HG03108 (cell line): ENCODE measurements at regions not wholly inside any gene's neighbourhood (a gene's known extent, or its start where the extent isn't known, plus 50 kb on each side); places are given as distances from the start of the nearest gene placed in this dataset.

Experiments
- ATAC-seq: cut with Tn5 transposase; IDR thresholded peaks from one replicate; pipeline ENCODE4 v1.9.1; 2021; ENCODE audit warnings: moderate library complexity; ENCODE audit not compliant: unreplicated experiment

DNA sequence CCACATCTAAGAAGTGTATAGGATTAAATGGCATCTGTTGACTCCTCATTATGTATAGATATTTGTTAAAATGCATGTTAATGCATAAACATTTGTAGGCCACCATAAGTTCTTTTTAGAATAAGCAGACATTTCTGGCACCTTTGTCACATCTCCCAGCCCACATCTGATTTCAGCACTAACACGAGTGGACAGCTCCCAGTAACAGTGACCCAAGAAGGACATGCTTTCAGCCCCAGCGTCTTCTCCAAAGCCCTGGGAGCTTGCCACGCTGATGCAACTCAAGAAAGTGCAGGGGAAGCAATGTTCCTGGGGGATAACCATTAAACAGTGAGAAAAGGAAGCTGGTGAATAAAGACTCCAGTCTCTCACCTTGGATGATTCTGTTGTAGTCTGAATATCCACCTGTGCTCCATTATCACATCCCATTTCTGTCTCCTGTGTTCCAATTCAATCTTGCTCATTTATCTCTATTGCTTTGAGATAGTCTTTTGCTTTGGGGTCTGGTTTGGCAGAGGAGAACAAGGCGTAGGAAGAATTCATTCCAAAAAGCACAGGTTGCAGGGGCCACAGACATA lies 182.6 kb upstream of the THSD7B start:
- ATAC-seq = no peak

DNA sequence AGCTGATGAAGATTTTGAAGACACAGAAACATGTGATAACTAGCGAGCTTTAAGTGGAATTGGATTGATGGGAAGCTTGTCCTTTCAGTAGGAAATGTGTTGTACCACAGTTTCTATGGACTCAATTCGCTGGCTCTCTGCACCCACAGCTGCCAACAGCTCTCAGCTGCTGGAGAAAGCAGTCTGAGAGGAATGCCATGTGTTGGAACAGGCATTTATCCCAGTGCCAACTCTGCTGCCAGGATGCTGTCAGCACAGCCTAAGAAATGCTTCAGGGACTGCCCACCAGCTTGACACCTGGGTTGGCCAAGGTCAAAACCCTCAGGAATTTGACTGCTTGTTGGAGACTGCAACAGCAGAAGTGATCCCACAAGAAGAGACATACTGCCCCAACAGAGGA lies 193.0 kb upstream of the THSD7B start:
- no peak for ATAC-seq

DNA sequence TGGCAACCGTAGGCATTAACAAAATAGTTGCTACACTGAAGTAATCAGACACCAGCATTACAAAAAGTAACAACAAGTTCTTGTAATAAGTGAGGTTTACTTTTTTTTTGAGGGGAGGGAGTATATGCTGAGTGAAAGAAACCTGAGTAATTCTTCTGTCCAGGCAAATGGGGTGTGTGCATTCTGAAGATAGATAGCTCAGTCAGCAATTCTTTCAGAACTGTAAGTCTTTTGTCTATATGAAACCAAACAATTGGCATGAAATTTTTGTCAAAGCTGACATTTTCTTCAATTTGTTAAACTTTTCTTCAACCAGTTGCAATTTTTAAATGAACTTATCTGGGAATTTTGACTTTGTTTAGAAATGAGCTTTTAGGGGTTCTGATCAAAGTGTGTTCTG lies 208.1 kb upstream of the THSD7B start:
- ATAC-seq = no peak

DNA sequence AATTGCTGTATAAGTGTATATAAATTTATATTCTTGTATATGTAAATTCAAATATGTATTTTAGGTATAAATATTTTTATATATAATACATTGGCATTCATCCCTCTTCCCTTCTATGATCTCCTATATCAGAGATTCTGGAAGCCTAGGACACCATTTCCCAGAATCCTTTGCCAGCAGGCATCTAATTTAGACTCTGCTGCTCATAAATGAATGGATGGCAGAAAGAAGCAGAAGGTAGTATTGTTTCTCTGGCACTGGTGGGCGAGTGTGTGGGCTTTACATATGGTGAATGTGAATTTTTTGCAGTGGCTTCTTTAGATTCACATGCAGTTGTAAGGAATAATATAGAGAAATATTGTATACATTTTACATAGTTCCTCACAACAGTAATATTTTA lies 215.2 kb upstream of the THSD7B start:
- no peak for ATAC-seq

DNA sequence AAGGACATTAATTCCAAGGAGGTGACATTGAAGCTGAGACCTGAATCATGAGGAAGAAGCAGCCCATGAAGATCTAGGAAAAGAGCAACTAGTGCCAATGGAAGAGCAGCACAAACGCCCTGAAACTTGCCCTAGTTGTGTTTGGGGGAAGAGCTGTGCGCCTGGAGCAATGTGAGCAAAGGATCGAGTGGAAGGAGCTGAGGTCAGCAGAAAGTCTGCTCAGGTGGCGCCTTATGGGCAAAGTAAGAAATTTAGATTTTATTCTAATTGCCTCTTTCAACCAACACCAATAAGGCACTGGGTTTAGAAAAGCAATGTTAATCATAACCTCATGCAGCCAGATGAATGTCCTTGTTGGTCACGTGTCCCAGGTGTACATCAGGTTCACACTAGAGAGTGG lies 226.0 kb upstream of the THSD7B start:
- ATAC-seq = no peak

DNA sequence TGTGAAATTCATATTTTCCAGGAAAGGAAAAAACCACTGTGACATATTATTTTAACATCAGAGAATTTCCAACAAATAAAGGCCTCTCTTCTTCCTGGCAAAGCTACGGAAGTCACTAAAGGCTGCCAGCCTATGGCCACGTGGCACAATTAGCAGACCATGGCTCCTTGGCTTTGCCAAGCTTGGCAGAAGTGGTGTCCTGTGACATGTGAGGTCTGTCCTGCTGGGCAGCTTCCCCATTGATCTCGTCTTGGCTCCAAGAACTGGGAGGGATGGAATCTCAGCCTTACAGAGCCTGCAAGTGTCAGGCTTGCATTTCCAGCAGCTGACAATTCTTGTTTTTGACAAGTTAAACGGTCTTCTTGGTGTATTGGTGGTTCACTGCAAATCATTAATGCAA lies 226.9 kb upstream of the THSD7B start:
- ATAC-seq = no peak

- no peak for ATAC-seq
These were observed 230.5 kb upstream of the THSD7B start for GRCh38 chr2:136534811-136535210.

DNA sequence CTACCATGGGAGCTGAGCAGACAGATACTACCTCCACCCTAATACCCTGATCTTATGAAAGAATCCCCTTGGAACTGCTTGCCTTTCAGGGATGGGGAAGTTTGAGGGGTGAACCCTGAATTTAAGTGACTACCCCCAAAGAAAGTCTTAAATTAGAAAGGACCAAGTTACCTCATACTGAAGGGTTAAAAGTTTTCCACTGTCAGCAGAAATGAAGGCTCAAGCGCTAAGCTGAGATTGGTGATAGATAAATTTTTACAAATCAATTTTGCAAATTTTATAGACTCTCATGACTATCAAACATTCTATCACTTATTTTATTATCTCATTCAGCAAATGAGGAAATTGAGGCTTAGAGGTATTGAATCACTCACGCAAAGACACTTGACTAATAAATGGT lies 233.2 kb upstream of the THSD7B start:
- no peak for ATAC-seq

DNA sequence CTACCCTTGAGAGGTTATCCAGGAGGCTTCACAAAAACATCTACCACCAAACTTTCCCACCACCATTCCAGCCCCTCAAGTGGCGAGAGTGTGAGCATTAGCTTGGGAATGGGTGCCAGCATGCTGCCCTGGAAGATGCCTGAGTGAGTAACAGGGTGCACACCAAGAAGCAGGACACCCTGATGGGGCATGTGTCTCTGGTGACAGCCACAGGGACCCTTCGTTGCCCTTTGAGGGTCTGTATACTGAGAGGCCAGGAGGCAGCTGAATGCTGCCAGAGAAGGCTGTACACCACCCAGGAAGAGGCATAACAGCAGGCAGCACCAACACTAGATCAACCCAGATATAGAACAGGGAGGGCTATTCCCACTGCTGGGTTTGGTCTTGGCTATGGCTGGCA lies 233.6 kb upstream of the THSD7B start:
- ATAC-seq = no peak

DNA sequence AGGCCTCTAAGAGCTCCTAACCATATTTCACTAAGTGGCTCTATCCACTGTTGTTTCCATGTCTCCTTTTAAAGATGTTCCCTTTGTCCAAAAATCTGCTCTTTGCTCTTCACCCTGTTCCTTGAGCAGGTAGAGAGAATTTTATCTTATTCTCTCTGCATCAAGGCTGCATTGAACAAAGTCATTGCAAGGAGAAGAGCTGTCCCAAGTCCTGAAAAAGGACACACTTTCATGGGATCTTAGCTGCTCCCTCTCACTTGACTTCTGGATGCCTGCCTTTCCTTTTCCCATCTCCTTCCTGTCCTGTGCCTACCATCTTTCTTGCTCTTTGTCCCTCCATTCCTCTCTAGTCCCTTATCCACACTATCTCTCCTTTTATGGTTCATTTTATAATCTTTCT lies 235.2 kb upstream of the THSD7B start:
- no peak for ATAC-seq

GRCh38 chr2:136527560-136527959 lies 237.8 kb upstream of the THSD7B start:
- ATAC-seq = no peak

DNA sequence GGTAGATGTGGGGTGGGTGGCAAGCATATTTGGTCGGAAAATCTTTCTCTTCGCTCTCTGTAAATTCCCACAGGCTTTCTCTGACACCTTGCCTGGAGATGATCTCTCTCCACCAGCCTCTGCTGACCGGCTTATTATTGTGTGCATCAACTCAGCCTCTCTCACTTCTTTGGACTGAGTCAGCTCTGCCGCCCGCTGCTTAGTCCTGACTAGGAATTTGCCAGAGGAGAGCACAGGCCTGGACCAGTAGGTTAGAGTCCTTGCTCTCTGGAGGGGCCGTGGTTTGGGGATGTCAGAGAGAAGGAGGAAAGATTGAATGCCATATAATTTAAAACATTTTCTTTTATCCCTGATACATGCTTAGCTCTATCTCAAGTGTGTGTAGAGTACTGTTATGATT lies 242.6 kb upstream of the THSD7B start:
- no peak for ATAC-seq

GRCh38 chr2:136517716-136518115 lies 247.6 kb upstream of the THSD7B start:
- no peak for ATAC-seq

DNA sequence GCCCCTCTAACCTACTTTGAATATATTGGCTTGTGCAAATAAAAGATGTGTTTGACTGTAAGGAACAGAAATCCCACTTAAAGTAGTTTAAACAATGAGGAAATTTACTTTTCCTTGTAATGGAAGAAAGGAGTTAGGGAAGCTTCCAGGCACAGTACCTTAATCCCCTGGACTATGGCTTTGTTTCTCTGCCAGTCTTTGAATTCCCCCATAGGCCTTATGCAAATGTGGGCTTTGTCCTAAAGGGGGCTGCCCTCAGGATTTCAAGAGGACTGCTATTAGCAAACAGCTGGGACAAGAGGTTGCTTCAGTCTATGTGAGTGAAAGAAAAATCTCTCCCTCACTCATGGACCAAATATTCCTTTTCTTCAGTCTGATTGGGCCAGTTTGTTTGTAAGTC lies 255.1 kb upstream of the THSD7B start:
- no peak for ATAC-seq

DNA sequence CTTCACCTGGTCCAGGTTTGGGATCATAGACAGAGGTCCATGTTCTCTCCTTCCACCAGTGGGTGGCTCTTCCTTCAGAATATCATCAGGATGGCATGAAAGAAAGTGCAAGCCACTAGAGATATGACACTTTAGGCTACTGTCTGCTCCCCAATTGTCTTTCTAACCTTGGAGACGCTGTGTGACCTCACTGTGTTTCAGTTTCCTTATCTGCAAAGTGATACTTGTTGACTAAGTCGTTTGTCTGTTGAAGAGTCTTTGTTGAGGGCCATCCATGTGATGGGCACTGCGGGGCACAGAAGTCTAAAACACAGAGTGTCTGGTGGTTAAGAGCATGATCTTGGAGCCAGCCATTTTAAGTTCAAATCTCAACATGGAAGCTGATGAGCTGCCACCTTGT lies 259.9 kb upstream of the THSD7B start:
- ATAC-seq = peak; percentile 43

- ATAC-seq = no peak
These were observed 262.7 kb upstream of the THSD7B start for GRCh38 chr2:136502660-136503059.

DNA sequence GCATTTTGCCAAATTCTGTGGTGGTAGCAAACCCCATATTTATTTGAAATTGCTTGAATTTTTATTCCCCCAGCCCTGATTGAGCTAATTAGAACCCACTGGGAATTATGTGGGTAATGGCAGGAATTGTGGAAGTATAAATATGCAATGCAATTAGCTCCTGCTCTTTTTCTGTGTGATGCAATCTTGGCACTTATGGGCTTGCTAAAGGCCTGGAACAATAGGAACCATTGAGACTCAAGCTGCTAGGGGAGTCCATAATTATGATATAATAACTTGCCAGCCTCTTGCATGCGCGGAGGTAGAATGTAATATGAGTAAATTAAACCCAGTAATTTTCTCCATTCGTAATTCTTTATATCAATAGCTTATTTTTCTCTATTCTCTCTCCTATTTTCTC lies 267.6 kb upstream of the THSD7B start:
- ATAC-seq = no peak

GRCh38 chr2:136496966-136497365 lies 268.4 kb upstream of the THSD7B start:
- no peak for ATAC-seq

DNA sequence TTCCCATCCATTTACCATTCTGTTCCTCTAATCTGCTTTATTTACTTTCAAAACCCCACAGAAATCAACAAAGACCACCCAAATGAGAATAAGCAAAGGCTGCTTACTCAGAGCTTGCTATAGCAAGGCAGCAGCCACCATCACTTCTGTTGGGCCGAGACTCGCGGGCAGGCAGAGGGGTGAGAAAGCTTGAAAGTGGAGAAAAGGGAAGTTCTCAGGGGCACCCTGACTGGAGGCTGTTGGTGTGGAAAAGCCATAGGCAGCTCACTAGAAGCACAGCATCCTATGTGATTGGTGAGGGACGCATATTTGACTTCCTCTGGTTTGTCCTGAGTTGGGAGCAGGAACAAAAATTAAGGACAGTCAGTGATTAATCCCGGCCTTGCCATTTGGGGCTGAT lies 269.7 kb upstream of the THSD7B start:
- ATAC-seq = no peak

DNA sequence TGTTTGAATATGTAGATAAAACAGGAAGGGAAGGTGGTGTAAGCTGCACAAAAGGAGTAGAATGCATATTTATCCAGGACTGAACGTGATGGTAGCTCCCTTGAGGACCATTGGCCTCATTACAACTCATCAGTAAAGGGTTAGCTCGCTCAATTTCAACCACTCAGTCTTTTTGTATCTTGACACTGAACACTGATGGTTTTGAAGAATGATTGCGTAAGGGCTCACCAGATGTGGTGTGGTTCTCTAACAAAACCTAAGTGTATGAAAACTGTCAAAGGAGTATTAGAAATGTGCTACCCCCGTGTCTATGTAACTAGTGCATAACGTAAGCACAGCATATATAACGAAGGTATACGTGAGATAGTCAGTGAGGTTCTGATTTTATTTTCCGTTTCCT lies 272.4 kb upstream of the THSD7B start:
- no peak for ATAC-seq

DNA sequence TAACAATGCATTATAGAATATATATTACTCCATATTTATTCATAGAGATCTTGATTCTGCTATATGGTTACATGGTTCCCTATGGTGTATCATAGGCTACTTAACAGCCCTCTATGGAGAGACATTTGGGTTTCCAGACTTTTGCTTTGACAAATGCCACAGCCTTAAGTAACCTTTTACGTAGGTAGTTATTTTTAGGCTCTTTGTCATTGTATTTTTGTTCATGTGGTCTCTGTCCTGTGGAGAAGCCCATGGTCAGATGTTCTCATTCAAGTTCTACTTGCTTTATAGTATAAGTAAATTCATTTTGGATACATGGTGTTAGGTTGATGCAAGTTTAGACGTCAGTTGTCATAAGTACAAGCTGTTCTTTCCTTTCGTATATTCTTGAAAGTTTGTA lies 275.2 kb upstream of the THSD7B start:
- ATAC-seq = no peak

- ATAC-seq = no peak
These were observed 277.9 kb upstream of the THSD7B start for GRCh38 chr2:136487421-136487820.

- peak; percentile 57 for ATAC-seq
These were observed 279.2 kb upstream of the THSD7B start for GRCh38 chr2:136486115-136486514.

- ATAC-seq = no peak
These were observed 282.4 kb upstream of the THSD7B start for GRCh38 chr2:136482966-136483365.
